ENCODE measurements at regions not wholly inside any gene's neighbourhood (a gene's known extent, or its start where the extent isn't known, plus 50 kb on each side); places are given as distances from the start of the nearest gene placed in this dataset.

DNA sequence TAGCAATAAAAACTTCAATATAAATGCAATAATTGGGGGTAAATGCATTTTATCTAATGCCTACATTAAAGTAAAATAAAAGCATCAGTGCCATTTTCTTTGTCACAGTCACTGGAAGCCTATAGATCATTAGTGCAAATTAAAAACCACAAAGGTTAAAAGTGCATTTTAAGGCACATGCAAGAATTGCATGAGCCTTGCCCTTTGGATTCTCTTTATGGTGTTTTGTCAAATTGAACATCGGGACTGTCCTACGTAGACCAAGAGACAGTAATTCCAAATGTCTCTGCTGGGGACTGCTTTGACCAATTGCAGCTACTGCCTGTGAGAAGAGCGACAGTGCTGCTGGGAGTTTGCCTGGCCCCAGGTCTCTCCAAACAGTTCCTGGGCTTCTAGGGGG lies 130.3 kb upstream of the SATB2 start:
- H4K20me1 ChIP-seq (replicated peaks; ENCODE audit: control insufficient read depth, extremely low read depth, insufficient read depth, low read length) = no peaks in the 10 kb centered on the region
- TF ChIP-seq POLR2AphosphoS5 (IDR thresholded peaks at IDR 0.05; ENCODE audit: insufficient read depth, low read depth, low read length) = no peak
- no peak for TF ChIP-seq GATA2 (IDR thresholded peaks at IDR 0.05; ENCODE audit: insufficient read depth, insufficient read length, low read depth, low read length)
- no TSS peak for BruUV-seq (replicated peaks)
- intact Hi-C loops (cut with micrococcal nuclease) (no loop called here), dilution Hi-C loops (cut with MboI; ENCODE audit: extremely low pct_ligation_motif_present, low sequenced_read_pairs) (no loop called here)
- H3K4me1 ChIP-seq (ENCODE audit: control insufficient read depth, extremely low read depth, insufficient read depth, low read length) = no peaks in the 10 kb centered on the region
- H3K9me1 ChIP-seq (replicated peaks; ENCODE audit: control insufficient read depth, extremely low read depth, insufficient read depth, low read length) = no peaks in the 10 kb centered on the region
- FAIRE-seq (no peak), DNase-seq (ENCODE audit: low read depth, low spot score) (no peak)
- no peaks in the 10 kb centered on the region for H3K27me3 ChIP-seq (ENCODE audit: control insufficient read depth in 2 of 2, insufficient read depth in 2 of 2, low read length in 2 of 2)
- CTCF ChIA-PET = no interaction called here
- no peak overlapping the region for H3K27ac ChIP-seq (ENCODE audit: insufficient read depth, low read depth, low read length)
- H3K9ac ChIP-seq (replicated peaks; ENCODE audit: extremely low read depth, insufficient read depth, low read length) = no peak overlapping the region
- H2AFZ ChIP-seq (ENCODE audit: low read depth, low read length) = no peak overlapping the region
- H3K36me3 ChIP-seq (ENCODE audit: control insufficient read depth in 2 of 2, extremely low read depth in 1 of 2, insufficient read depth in 2 of 2, low read length in 2 of 2) = no peaks in the 10 kb centered on the region
- POLR2A ChIA-PET = no interaction called here
- H3K9me3 ChIP-seq (replicated peaks; ENCODE audit: control insufficient read depth, insufficient read depth, low read length) = no peaks in the 10 kb centered on the region
- H3K4me2 ChIP-seq (ENCODE audit: insufficient read depth, low read length) = no peak overlapping the region
- H3K4me3 ChIP-seq (replicated peaks in 1 of 3; ENCODE audit: insufficient read depth in 1 of 3, low read depth in 1 of 3, low read length in 3 of 3) = no peak overlapping the region
- H3K79me2 ChIP-seq (ENCODE audit: control insufficient read depth, insufficient read depth, low read length) = no peaks in the 10 kb centered on the region

DNA sequence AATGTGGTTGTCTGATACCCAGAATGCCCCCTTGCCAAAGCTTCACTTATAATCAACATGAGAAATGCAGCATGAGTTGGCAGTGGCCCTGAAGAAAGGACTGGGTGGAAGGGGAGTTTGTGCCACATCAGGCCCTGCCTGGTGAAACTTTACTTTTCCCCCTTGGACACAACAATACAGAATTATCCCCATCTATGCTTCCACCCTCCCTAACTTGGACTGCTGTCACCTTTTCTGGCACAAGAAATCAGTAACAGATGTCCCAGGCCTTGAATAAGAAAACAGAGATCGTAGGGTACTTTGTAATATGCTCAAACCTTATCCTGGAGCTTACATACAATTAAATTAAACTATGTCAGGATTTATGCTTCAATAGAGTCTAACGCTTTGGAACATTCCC lies 128.9 kb upstream of the SATB2 start:
- Histone ChIP-seq H3K9me3 (replicated peaks; ENCODE audit: control insufficient read depth, insufficient read depth, low read length) (no peaks in the 10 kb centered on the region), H3K4me2 (ENCODE audit: insufficient read depth, low read length) (no peak overlapping the region), H3K4me3 (replicated peaks in 1 of 3; ENCODE audit: insufficient read depth in 1 of 3, low read depth in 1 of 3, low read length in 3 of 3) (no peak overlapping the region), H3K27ac (ENCODE audit: insufficient read depth, low read depth, low read length) (no peak overlapping the region), H3K9ac (replicated peaks; ENCODE audit: extremely low read depth, insufficient read depth, low read length) (no peak overlapping the region), H3K36me3 (ENCODE audit: control insufficient read depth in 2 of 2, extremely low read depth in 1 of 2, insufficient read depth in 2 of 2, low read length in 2 of 2) (no peaks in the 10 kb centered on the region), H2AFZ (ENCODE audit: low read depth, low read length) (no peak overlapping the region), H3K9me1 (replicated peaks; ENCODE audit: control insufficient read depth, extremely low read depth, insufficient read depth, low read length) (no peaks in the 10 kb centered on the region), H3K4me1 (ENCODE audit: control insufficient read depth, extremely low read depth, insufficient read depth, low read length) (no peaks in the 10 kb centered on the region), H3K27me3 (ENCODE audit: control insufficient read depth in 2 of 2, insufficient read depth in 2 of 2, low read length in 2 of 2) (peaks cover 0 to 2% of the 10 kb centered on the region in 2 experiments), H3K79me2 (ENCODE audit: control insufficient read depth, insufficient read depth, low read length) (no peaks in the 10 kb centered on the region), H4K20me1 (replicated peaks; ENCODE audit: control insufficient read depth, extremely low read depth, insufficient read depth, low read length) (no peaks in the 10 kb centered on the region)
- no peak for TF ChIP-seq GATA2 (IDR thresholded peaks at IDR 0.05; ENCODE audit: insufficient read depth, insufficient read length, low read depth, low read length)
- TF ChIP-seq, protein P1, sequence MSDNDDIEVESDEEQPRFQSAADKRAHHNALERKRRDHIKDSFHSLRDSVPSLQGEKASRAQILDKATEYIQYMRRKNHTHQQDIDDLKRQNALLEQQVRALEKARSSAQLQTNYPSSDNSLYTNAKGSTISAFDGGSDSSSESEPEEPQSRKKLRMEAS (IDR thresholded peaks at IDR 0.05; ENCODE audit: insufficient read depth, insufficient read length) = no peak
- TF ChIP-seq, protein P2, sequence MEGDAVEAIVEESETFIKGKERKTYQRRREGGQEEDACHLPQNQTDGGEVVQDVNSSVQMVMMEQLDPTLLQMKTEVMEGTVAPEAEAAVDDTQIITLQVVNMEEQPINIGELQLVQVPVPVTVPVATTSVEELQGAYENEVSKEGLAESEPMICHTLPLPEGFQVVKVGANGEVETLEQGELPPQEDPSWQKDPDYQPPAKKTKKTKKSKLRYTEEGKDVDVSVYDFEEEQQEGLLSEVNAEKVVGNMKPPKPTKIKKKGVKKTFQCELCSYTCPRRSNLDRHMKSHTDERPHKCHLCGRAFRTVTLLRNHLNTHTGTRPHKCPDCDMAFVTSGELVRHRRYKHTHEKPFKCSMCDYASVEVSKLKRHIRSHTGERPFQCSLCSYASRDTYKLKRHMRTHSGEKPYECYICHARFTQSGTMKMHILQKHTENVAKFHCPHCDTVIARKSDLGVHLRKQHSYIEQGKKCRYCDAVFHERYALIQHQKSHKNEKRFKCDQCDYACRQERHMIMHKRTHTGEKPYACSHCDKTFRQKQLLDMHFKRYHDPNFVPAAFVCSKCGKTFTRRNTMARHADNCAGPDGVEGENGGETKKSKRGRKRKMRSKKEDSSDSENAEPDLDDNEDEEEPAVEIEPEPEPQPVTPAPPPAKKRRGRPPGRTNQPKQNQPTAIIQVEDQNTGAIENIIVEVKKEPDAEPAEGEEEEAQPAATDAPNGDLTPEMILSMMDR (IDR thresholded peaks at IDR 0.05; ENCODE audit: extremely low read depth in 1 of 2, insufficient read depth in 1 of 2, low read depth in 1 of 2, low read length in 2 of 2) = no peak
- TF ChIP-seq EZH2 (IDR thresholded peaks at IDR 0.05; ENCODE audit: borderline replicate concordance, low read depth, low read length, severe bottlenecking) = no peak
- no peak for TF ChIP-seq POLR2A (IDR thresholded peaks at IDR 0.05; ENCODE audit: low read depth, low read length)
- no peak for TF ChIP-seq MYC (IDR thresholded peaks at IDR 0.05; ENCODE audit: low read depth, low read length)
- no peak for TF ChIP-seq FOS (IDR thresholded peaks at IDR 0.05; ENCODE audit: borderline replicate concordance, insufficient read depth, low read length)
- no peak for TF ChIP-seq POLR2AphosphoS5 (IDR thresholded peaks at IDR 0.05; ENCODE audit: insufficient read depth, low read depth, low read length)
- TF ChIP-seq JUN (IDR thresholded peaks at IDR 0.05; ENCODE audit: borderline replicate concordance, insufficient read depth, insufficient read length, low read depth) = no peak
- FAIRE-seq (no peak), DNase-seq (ENCODE audit: low read depth, low spot score) (no peak)
- ChIA-PET POLR2A (no interaction called here), CTCF (interaction anchor here (1.3 kb wide), 1 partner anchor 10 kb away, joined by 3 read pairs; no protein-coding TSS in a partner anchor)
- no TSS peak for BruUV-seq (replicated peaks)
- dilution Hi-C loops (cut with MboI; ENCODE audit: extremely low pct_ligation_motif_present, low sequenced_read_pairs) = no loop called here
- intact Hi-C loops (cut with micrococcal nuclease) = no loop called here

All from endothelial cell of umbilical vein (primary cell).